Gastrocnemius medialis (tissue), 4 donors: ENCODE measurements at regions not wholly inside any gene's neighbourhood (a gene's known extent, or its start where the extent isn't known, plus 50 kb on each side); places are given as distances from the start of the nearest gene placed in this dataset.

Experiments
- POLR2A ChIP-seq, 2 donors: fragments of 450-650 bp; IDR thresholded peaks; one replicate each; pipeline ENCODE4 v1.6.1; 2017; ENCODE audit warnings: antibody characterized with exemption in 2 of 2, mild to moderate bottlenecking in 2 of 2, moderate library complexity in 2 of 2
- TF ChIP-seq, protein P1 (sequence below), 5 experiments: fragments of 450-650 bp in 3 of 5; fragments of 200-600 bp in 2 of 5; sonication (generic) in 2 of 5; IDR thresholded peaks in 4 of 5; conservative IDR thresholded peaks in 1 of 5; 1 replicate in 4 of 5; 2 replicates in 1 of 5; pipeline ENCODE4 v1.5.1; 2016 to 2019; ENCODE audit warnings: antibody characterized with exemption in 5 of 5, mild to moderate bottlenecking in 3 of 5, moderate library complexity in 3 of 5

DNA sequence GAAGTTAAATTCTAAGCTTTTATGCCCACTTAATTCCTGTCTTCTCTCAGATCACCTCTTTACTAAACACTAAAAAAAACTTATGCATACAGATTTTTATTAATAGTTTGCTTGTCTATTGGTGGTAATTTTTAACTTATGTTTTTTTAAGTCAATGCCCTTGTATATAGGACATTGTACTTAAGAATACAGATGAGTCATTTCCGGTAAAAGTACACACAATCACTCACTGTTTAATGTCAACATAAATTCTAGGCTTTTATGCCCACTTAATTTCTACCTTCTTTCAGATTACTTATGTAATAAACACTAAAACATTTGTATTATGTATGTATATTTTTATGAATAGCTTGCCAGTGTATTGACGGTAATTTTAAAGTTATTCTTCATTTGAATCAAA is 872.8 kb upstream of the CDH9 start:
- TF ChIP-seq, protein P1, sequence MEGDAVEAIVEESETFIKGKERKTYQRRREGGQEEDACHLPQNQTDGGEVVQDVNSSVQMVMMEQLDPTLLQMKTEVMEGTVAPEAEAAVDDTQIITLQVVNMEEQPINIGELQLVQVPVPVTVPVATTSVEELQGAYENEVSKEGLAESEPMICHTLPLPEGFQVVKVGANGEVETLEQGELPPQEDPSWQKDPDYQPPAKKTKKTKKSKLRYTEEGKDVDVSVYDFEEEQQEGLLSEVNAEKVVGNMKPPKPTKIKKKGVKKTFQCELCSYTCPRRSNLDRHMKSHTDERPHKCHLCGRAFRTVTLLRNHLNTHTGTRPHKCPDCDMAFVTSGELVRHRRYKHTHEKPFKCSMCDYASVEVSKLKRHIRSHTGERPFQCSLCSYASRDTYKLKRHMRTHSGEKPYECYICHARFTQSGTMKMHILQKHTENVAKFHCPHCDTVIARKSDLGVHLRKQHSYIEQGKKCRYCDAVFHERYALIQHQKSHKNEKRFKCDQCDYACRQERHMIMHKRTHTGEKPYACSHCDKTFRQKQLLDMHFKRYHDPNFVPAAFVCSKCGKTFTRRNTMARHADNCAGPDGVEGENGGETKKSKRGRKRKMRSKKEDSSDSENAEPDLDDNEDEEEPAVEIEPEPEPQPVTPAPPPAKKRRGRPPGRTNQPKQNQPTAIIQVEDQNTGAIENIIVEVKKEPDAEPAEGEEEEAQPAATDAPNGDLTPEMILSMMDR (IDR thresholded peaks at IDR 0.05 in 4 of 5, conservative IDR thresholded peaks at IDR 0.05 in 1 of 5) = no peak
- no peak for TF ChIP-seq POLR2A (IDR thresholded peaks at IDR 0.05)
